HG03097 (cell line): ENCODE measurements at regions not wholly inside any gene's neighbourhood (a gene's known extent, or its start where the extent isn't known, plus 50 kb on each side); places are given as distances from the start of the nearest gene placed in this dataset.
"Not testable (repeated sequence)": the region's sequence is repeated elsewhere in the genome, so short reads cannot be mapped to it uniquely, and the experiment has no call there.

Experiments used
- ATAC-seq: cut with Tn5 transposase; IDR thresholded peaks from one replicate; pipeline ENCODE4 v1.9.1; 2021; ENCODE audit not compliant: unreplicated experiment, low FRiP score

DNA sequence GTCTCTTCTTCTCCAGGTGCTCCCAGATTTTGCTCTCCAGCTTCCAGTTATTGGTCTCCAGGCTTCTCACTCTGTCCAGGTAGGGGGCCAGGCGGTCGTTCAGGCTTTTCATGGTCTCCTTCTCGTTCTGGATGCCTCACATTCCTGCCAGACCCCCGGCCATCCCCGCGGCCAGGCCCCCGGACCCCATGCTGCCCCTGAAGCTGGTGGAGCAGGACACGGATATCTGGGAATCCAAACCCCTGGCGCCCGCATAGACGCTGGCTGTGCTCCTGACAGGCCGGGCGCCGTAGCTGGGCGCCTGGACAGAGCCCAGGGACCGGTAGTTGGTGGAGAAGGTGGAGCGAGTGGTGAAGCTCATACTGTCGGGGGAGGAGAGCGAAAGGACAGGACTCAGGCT, 534.4 kb upstream of the TLE4 start:
- ATAC-seq = no peak

GRCh38 chr9:79040671-79041070, 531.1 kb upstream of the TLE4 start:
- ATAC-seq = no peak

GRCh38 chr9:79041266-79041665, 530.5 kb upstream of the TLE4 start:
- no peak for ATAC-seq

DNA sequence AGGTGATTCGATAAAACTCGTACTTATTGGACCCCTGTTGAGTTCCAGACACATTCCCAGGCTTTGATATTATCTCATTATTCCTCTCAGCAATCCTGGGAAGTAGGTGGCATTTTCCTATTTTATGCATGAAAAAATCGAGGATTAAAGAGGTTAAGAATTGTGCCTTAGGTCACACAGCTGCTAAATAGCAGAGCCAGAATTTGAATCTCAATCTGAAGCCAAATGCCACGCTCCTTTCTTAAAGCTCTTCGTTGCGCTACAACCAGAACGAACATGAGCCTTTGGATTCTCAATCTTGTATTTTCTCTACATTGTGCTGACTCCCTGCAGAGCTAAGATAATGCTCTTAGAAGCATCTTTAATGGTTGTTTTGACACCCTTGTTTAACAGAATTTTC, 527.8 kb upstream of the TLE4 start:
- ATAC-seq = no peak

DNA sequence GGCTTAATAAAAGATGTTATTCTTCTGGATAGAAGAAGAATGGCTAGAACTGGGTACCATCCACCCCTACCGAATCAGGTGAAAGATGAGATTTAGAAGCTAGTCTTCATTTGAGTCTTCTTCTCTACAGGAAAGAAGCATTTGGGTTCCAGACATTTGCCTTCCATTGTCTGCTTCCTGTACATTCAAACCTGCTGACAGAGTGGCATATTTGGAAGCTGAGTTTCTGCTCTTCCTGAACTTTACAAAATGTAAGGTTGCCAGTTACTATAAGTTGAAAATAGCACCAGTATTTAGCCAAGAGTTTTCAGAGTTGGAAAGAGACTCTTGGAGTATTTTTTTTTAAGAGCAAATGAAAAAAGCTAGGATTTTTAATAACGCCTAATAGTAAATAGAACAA, 525.4 kb upstream of the TLE4 start:
- ATAC-seq = no peak

DNA sequence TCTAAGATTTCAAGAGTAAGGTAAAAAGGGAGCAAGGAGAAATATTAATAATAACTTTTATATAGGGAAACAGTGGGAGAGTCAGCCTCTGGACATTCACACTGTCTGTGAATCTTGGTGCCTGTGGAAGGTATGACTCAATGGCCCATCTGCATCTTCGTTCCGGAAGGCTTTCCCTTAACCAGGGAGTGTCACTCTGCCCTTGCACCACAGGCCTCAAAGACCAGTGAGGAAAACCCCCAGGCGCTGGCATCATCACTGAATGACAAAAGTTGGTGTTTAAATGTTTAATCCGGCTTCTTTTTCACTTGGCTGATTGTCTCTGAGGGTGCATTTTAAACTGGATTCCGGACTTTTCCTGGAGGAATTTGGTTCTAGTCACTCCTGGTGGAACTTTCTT, 522.4 kb upstream of the TLE4 start:
- no peak for ATAC-seq

DNA sequence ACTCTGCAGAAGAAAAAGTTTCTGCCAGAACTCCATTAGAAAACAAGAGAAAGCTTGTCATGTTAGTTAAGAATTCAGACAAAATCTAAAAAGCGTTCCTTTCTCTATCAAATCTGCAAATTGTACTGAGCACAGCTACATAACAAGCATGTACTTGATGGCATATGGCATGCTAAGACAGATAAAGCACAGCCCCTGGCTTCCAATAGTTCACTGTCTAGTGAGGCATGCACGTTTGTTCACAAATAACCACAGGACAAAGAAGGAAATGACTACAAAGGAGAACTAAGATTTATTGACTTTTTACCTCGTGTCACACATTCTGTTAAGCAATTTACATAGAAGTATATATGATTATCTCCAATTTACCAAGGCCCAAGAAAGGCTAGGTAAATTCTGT, 518.2 kb upstream of the TLE4 start:
- ATAC-seq = no peak

GRCh38 chr9:79054500-79054899, 517.3 kb upstream of the TLE4 start:
- no peak for ATAC-seq

- ATAC-seq = no peak
These were observed 515.7 kb upstream of the TLE4 start for GRCh38 chr9:79056041-79056440.

DNA sequence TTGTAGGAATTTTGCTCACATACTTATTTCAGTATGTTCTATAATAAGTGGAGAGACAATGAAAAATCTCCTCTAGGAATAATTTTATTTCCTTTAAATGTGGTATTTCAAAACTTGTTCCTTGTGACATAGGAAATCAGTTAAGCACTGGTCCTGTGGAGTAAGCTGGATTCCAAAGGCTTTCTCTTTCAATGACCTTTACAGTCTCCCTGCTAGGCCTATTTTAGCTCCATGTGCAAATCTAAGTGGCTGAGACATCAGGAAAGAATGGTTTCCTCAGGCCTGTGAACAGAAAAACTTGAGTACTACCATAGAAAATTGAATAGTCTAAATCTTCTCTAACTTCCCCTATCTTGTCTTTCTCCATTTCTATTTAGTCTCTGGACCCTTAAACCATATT, 514.2 kb upstream of the TLE4 start:
- ATAC-seq = no peak

DNA sequence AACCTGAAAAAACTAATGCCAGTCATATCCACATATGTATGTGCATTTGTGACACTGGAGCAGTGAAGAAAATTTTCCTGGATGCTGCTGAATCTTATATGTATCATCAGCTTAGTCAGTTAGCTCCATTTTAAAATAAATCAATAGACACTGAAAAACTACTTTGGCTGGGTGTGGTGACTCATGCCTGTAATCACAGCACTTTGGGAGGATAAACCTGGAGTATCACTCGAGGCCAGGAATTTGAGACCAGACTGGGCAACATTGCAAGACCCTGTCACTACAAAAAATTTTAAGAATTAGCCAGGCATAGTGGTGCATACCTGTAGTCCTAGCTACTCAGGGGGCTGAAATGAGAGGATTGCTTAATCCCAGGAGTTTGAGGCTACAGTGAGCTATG, 511.0 kb upstream of the TLE4 start:
- no peak for ATAC-seq

GRCh38 chr9:79061752-79062616, 509.8 kb upstream of the TLE4 start:
- no peak for ATAC-seq

DNA sequence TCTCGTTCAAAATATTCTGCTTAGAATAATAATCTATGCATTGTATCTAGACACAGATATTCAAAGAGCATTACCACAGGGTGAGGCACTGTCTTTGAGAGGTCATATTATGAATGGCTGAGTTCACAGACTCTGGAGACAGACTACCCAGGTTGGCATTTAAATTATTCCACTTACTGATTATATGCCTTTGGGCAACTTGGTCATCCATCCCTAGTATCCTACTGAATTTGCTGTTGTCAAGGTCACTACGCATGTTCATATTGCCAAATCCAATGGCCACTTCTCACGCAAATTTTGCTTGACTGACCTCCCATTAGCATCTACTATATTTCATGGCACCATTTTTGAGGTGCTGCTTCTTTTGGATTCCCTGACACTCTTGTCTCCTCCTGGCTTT, 498.6 kb upstream of the TLE4 start:
- ATAC-seq = no peak

GRCh38 chr9:79080536-79080935, 491.2 kb upstream of the TLE4 start:
- no peak for ATAC-seq

GRCh38 chr9:79083621-79084020, 488.1 kb upstream of the TLE4 start:
- ATAC-seq = no peak

DNA sequence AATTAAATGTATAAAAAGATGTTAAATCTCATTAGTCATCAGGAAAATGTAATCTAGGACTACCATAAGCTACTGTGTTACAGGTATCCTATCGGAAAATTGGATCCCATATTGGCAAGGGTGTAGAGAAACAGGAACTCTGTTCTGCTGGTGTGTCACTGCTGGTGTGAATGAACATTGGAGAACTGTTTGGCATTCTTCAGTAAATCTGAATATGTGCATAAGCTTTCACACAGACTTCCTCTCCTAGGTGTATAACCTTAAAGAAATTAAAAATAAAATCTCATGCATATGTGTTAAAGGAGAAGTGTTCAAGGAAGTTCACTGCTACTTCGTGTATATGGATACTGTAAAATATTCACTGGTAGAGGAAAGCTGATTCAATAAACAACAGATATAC, 484.6 kb upstream of the TLE4 start:
- ATAC-seq = no peak

DNA sequence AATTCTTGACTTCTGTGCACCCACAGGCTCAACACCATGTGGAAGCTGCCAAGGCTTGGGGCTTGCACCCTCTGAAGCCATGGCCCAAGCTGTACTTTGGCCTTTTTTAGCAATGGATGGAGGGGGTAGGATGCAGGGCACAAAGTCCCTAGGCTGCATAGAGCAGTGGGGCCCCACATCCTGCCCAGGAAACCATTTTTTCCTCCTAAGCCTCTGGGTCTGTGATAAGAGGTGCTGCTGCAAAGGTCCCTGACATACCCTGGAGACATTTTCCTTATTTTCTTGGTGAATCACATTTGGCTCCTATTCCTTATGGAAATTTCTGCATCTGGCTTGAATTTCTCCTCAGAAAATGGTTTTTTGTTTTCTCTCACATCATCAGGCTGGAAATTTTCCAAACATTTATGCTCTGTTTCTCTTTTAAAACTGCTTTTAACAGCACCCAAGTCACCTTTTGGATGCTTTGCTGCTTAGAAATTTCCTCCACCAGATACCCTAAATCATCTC, 482.7 kb upstream of the TLE4 start:
- no peak for ATAC-seq

GRCh38 chr9:79089851-79090250, 481.9 kb upstream of the TLE4 start:
- not testable (repeated sequence) for ATAC-seq

GRCh38 chr9:79103257-79103656, 468.5 kb upstream of the TLE4 start:
- ATAC-seq = not testable (repeated sequence)

GRCh38 chr9:79104216-79104615, 467.5 kb upstream of the TLE4 start:
- no peak for ATAC-seq

- no peak for ATAC-seq
These were observed 466.8 kb upstream of the TLE4 start for GRCh38 chr9:79104951-79105350.

DNA sequence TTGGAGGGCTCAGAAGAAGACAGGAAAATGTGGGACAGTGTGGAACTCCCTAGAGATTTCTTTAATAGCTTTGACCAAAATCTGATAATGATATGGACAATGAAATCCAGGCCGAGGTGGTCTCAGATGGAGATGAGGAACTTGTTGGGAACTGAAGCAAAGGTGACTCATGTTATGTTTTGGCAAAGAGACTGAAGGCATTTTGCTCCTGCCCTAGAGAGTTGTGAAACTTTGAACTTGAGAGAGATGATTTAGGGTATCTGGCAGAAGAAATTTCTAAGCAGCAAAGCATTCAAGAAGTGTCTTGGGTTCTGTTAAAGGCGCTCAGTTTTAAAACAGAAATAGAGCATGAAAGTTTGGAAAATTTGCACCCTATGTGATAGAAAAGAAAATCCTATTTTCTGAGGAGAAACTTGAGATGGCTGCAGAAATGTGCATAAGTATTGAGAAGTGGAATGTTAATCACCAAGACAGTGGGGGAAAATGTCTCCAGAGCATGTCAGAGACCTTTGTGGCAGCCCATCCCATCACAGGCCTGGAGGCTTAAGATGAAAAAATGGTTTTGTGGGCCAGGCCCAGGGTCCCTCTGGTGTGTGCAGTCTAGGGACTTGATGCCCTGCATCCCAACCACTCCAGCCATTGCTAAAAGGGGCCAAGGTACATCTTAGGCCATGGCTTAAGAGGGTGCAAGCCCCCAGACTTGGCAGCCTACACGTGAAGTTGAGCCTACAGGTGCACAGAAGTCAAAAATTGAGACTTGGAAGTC, 463.7 kb upstream of the TLE4 start:
- no peak for ATAC-seq
